HepG2 (cell line): ENCODE measurements at regions not wholly inside any gene's neighbourhood (a gene's known extent, or its start where the extent isn't known, plus 50 kb on each side); places are given as distances from the start of the nearest gene placed in this dataset.

Experiments
- ATAC-seq: fragments of 200-7000 bp; cut with Tn5 transposase; 3 replicates; pipeline ENCODE4 v1.9.1; 2020; ENCODE audit warnings: mild to moderate bottlenecking, moderate library complexity
- BruUV-seq: library from RNA; stranded (reverse); fragments of 400-500 nt; replicated peaks from 2 replicates; lab custom pipeline; 2021; lab: Mats Ljungman, UMichigan
- CTCF ChIA-PET: fragments of 300-600 bp; formaldehyde crosslinking; extraction: SDS; loops from one replicate; lab custom pipeline; 2021; ENCODE audit warnings: low total read pairs, inconsistent platforms, low intra/inter-chr PET ratio; lab: Yijun Ruan, JAX
- POLR2A ChIA-PET: fragments of 350-600 bp; sonication (Branson Sonifier 250); formaldehyde crosslinking; loops from one replicate; lab custom pipeline; 2020; ENCODE audit warnings: antibody characterized with exemption, inconsistent platforms; lab: Yijun Ruan, JAX
- DNase-seq: peaks from one replicate; pipeline ENCODE4 v3.0.0-alpha.2; 2015; ENCODE audit warnings: low spot score
- FAIRE-seq: peaks from 3 replicates; lab custom pipeline; 2011; peaks lifted over from hg19 to GRCh38; lab: Jason Lieb, UNC
- H2AFZ ChIP-seq: one replicate; pipeline ENCODE4 v1.6.1; 2011; ENCODE audit warnings: low read length, inconsistent platforms
- H3K27ac ChIP-seq: fragments of 300-600 bp; 3 replicates; pipeline ENCODE4 v1.8.0; 2011; ENCODE audit warnings: mixed run types, mild to moderate bottlenecking, mixed read lengths, low read length, inconsistent platforms; ENCODE audit not compliant: insufficient read depth; ENCODE audit errors: extremely low read length
- H3K27me3 ChIP-seq, 2 experiments: fragments of 200-600 bp in 1 of 2; 2 replicates in 1 of 2; 3 replicates in 1 of 2; pipeline versions ENCODE4 v1.6.0 to v1.8.0; 2011; ENCODE audit warnings: low read length in 2 of 2, mild to moderate bottlenecking in 2 of 2, moderate library complexity in 2 of 2, inconsistent platforms in 1 of 2; ENCODE audit not compliant: insufficient read depth in 2 of 2, control insufficient read depth in 1 of 2
- H3K36me3 ChIP-seq, 2 experiments: fragments of 200-600 bp in 1 of 2; replicated peaks in 1 of 2; 2 replicates in 1 of 2; 3 replicates in 1 of 2; pipeline versions ENCODE4 v1.5.1 to v1.8.0; 2011; ENCODE audit warnings: low read length in 2 of 2, inconsistent platforms in 1 of 2; ENCODE audit not compliant: insufficient read depth in 2 of 2, control insufficient read depth in 1 of 2
- H3K4me1 ChIP-seq: 2 replicates; pipeline ENCODE4 v1.5.1; 2012; ENCODE audit warnings: low read length, inconsistent platforms; ENCODE audit not compliant: insufficient read depth
- H3K4me2 ChIP-seq: 2 replicates; pipeline ENCODE4 v1.6.0; 2011; ENCODE audit warnings: low read depth, low read length, inconsistent platforms
- H3K4me3 ChIP-seq, 3 experiments: fragments of 200-600 bp in 1 of 3; sonication (generic), shearing (Covaris generic) in 1 of 3; replicated peaks in 1 of 3; 2 replicates each; pipeline ENCODE4 v1.5.1; 2011 to 2016; ENCODE audit warnings: low read length in 3 of 3, inconsistent platforms in 2 of 3, low read depth in 2 of 3, mild to moderate bottlenecking in 2 of 3, control low read depth in 1 of 3, mixed read lengths in 1 of 3; ENCODE audit not compliant: insufficient read depth in 1 of 3
- H3K79me2 ChIP-seq: one replicate; pipeline ENCODE4 v1.6.1; 2011; ENCODE audit warnings: low read length, inconsistent platforms; ENCODE audit not compliant: insufficient read depth
- H3K9ac ChIP-seq: 2 replicates; pipeline ENCODE4 v1.6.0; 2011; ENCODE audit warnings: mild to moderate bottlenecking, low read depth, low read length, inconsistent platforms; ENCODE audit not compliant: insufficient read depth
- H3K9me3 ChIP-seq: 2 replicates; pipeline ENCODE4 v1.5.1; 2012; ENCODE audit warnings: mild to moderate bottlenecking, low read length
- H4K20me1 ChIP-seq: 2 replicates; pipeline ENCODE4 v1.6.0; 2011; ENCODE audit warnings: inconsistent platforms, mild to moderate bottlenecking, low read length, moderate library complexity; ENCODE audit not compliant: insufficient read depth
- FOXA1 ChIP-seq, 2 experiments: fragments of 450-650 bp in 1 of 2; sonication (generic) in 1 of 2; formaldehyde crosslinking in 1 of 2; IDR thresholded peaks; 2 replicates each; pipeline versions ENCODE4 v1.4.0 to v1.6.1; 2016 to 2020; ENCODE audit warnings: missing genetic modification reagents in 1 of 2
- PRDM15 ChIP-seq: sonication (generic); formaldehyde crosslinking; IDR thresholded peaks from 2 replicates; pipeline ENCODE4 v1.4.0; 2020; ENCODE audit warnings: missing genetic modification reagents
- ZBTB25 ChIP-seq: IDR thresholded peaks from 2 replicates; pipeline ENCODE4 v1.6.1; 2018; ENCODE audit warnings: missing genetic modification reagents
- ZNF563 ChIP-seq: sonication (generic); formaldehyde crosslinking; IDR thresholded peaks from 2 replicates; pipeline ENCODE4 v1.8.0; 2022; ENCODE audit warnings: mild to moderate bottlenecking, moderate library complexity, missing genetic modification reagents
- WGBS: methylation state at CpG from one replicate; pipeline ENCODE4 v1.1.6; 2017; ENCODE audit warnings: low lambda C conversion rate; 5-methylcytosine and 5-hydroxymethylcytosine counted together
- in situ Hi-C: cut with HindIII; loops from 2 replicates; pipeline ENCODE4 v1.10.0; 2017; ENCODE audit warnings: low pct_unique_long_range_greater_than_20kb; ENCODE audit not compliant: extremely low pct_ligation_motif_present
- intact Hi-C: fragments of 100-400 bp; cut with micrococcal nuclease; formaldehyde crosslinking; loops from one replicate; pipeline ENCODE4 v1.10.0; 2022; ENCODE audit not compliant: unreplicated experiment

- H3K27ac ChIP-seq = peak overlapping the region; percentile 90
- no peak for ATAC-seq
Observed at GRCh38 chr3:187999821-188000220, 154.1 kb upstream of the LPP start.

More at GRCh38 chr3:187999821-188000220, 154.1 kb upstream of the LPP start:
- Histone ChIP-seq H3K4me1 (peaks cover 99% of the 10 kb centered on the region), H3K9me3 (no peaks in the 10 kb centered on the region), H3K79me2 (peaks cover 11% of the 10 kb centered on the region)
- no peak for DNase-seq
- TF ChIP-seq ZNF563 (CRISPR knock-in tag) = no peak
- TF ChIP-seq ZBTB25 = 0 out of 2 replicates have a peak, but pooled peaks have one; percentile 10
- no peak for TF ChIP-seq PRDM15
- no peak for TF ChIP-seq FOXA1 (IDR thresholded peaks at IDR 0.05)
- no peak for TF ChIP-seq FOXA1 (CRISPR knock-in tag; IDR thresholded peaks at IDR 0.05)
- TF ChIP-seq, all 625 proteins: peak for 1
- Histone ChIP-seq H3K36me3 (no peaks in the 10 kb centered on the region), H3K27me3 (no peaks in the 10 kb centered on the region), H3K4me3 (no peak overlapping the region), H2AFZ (no peak overlapping the region), H3K9ac (no peak overlapping the region), H4K20me1 (no peaks in the 10 kb centered on the region), H3K4me2 (peak overlapping the region; percentile 29)
- no peak for FAIRE-seq
- intact Hi-C loops = loop anchor here (10.0 kb wide), 1 partner anchor 85 kb away; no protein-coding TSS in a partner anchor
- CTCF ChIA-PET = no interaction called here
- POLR2A ChIA-PET = interaction anchor here (0.8 to 4.9 kb wide), 6 partner anchors 16 to 254 kb away, joined by 3 to 64 read pairs (median 6); partner anchors contain the start of gene BCL6
- 93% methylated on average over 4 of the region's 4 CpGs for WGBS
- no TSS peak for BruUV-seq
- in situ Hi-C loops = loop anchor here (10.0 kb wide), 1 partner anchor 255 kb away; the partner anchor contains the start of gene BCL6
